ENCODE measurements at regions not wholly inside any gene's neighbourhood (a gene's known extent, or its start where the extent isn't known, plus 50 kb on each side); places are given as distances from the start of the nearest gene placed in this dataset.

DNA sequence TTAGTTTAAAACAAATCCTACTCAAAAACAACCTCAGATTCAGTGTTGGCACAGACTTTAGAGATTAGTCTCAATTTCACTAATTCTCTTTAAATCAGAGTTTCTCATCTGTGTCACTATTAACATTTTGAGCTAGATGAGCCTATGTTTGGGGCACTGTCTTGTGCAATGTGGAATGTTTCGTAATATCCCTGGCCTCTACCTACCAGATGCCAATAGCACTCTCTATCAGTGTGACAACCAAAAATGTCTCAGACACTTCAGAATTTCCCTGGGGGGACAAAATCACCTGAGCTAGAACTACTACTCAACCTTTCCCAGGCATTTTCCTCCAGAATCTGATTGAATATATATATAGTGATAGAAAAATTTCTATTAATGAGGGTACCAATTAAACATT is 465.2 kb upstream of the RGMB start:
- Histone ChIP-seq H4K20me1 (ENCODE audit: insufficient read depth, low read length) (no peaks in the 10 kb centered on the region), H3K14ac (replicated peaks; ENCODE audit: low read depth, low read length) (peak overlapping the region; percentile 87), H4K8ac (ENCODE audit: low read depth in 2 of 2, low read length in 2 of 2) (peak overlapping the region; percentile 25 to 94), H2AFZ (replicated peaks; ENCODE audit: low read length, poor library complexity) (no peak overlapping the region), H3K27ac (ENCODE audit: insufficient read depth, low read length) (peak overlapping the region; percentile 23; the same call in 1 of the 2 replicates), H2BK5ac (ENCODE audit: low read depth, low read length, poor library complexity, severe bottlenecking) (peak overlapping the region; percentile 99), H3K23ac (ENCODE audit: low read depth, low read length) (peak overlapping the region; percentile 83; the same call in 1 of the 2 replicates), H3K79me1 (ENCODE audit: low read depth in 1 of 2, low read length in 2 of 2) (peaks cover 7 to 9% of the 10 kb centered on the region in 2 experiments; a peak in 3 of 4 replicates), H2BK15ac (ENCODE audit: low read depth, low read length) (peak overlapping the region; percentile 65; the same call in 2 of the 3 replicates), H3K4ac (ENCODE audit: low read depth, low read length) (peak overlapping the region; percentile 92), H2AK9ac (replicated peaks; ENCODE audit: low read depth, low read length, poor library complexity) (no peak overlapping the region), H2BK120ac (ENCODE audit: low read depth, low read length) (peak overlapping the region; percentile 93), H3K36me3 (ENCODE audit: control insufficient read depth, insufficient read depth, low read length) (no peaks in the 10 kb centered on the region), H3K56ac (ENCODE audit: extremely low read depth, insufficient read depth, low read length) (peak overlapping the region; percentile 93), H3K9ac (ENCODE audit: low read depth, low read length) (no peak overlapping the region; the same call in 1 of the 2 replicates), H3K4me2 (ENCODE audit: low read depth, low read length) (peak overlapping the region; percentile 58; the same call in 1 of the 2 replicates), H2BK20ac (ENCODE audit: low read depth, low read length) (peak overlapping the region; percentile 95), H3K4me3 (ENCODE audit: insufficient read depth, low read depth, low read length) (no peak overlapping the region), H3K18ac (ENCODE audit: low read depth, low read length) (peak overlapping the region; percentile 88; the same call in 1 of the 2 replicates), H3K9me1 (ENCODE audit: insufficient read depth, low read length) (peaks cover 4% of the 10 kb centered on the region; the same call in 1 of the 2 replicates), H3K27me3 (ENCODE audit: control insufficient read depth, insufficient read depth, low read length) (no peaks in the 10 kb centered on the region), H2AK5ac (ENCODE audit: low read depth, low read length) (peak overlapping the region; percentile 90), H3K4me1 (ENCODE audit: control insufficient read depth, insufficient read depth, low read length) (peaks cover 12% of the 10 kb centered on the region; the same call in 1 of the 2 replicates), H4K5ac (ENCODE audit: low read depth, low read length) (peak overlapping the region; percentile 91; the same call in 1 of the 2 replicates), H3K9me3 (ENCODE audit: control insufficient read depth, insufficient read depth, low read length) (no peaks in the 10 kb centered on the region), H4K91ac (ENCODE audit: insufficient read depth, low read depth, low read length) (peak overlapping the region; percentile 87)
- ATAC-seq (ENCODE audit: low read depth) (no peak; the same call in 1 of the 2 replicates), DNase-seq (no peak)
- intact Hi-C loops (cut with micrococcal nuclease) (no loop called here), in situ Hi-C loops (cut with MboI; ENCODE audit: low sequenced_read_pairs) (no loop called here), dilution Hi-C loops (cut with HindIII; ENCODE audit: low sequenced_read_pairs, unreplicated experiment) (no loop called here)
- no TSS peak for BruUV-seq (replicated peaks)
- ChIA-PET POLR2A (ENCODE audit: unreplicated experiment) (no interaction called here), CTCF (no interaction called here)
- TF ChIP-seq NFE2L2 (IDR thresholded peaks at IDR 0.05; ENCODE audit: low read depth, low read length) (no peak), MAZ (IDR thresholded peaks at IDR 0.05; ENCODE audit: borderline replicate concordance, low read depth, low read length) (no peak), ELK1 (IDR thresholded peaks at IDR 0.05; ENCODE audit: borderline replicate concordance, low read depth, low read length) (no peak), RCOR1 (IDR thresholded peaks at IDR 0.05; ENCODE audit: insufficient replicate concordance, low read length) (no peak), SMC3 (IDR thresholded peaks at IDR 0.05; ENCODE audit: low read depth, low read length) (no peak), CEBPB (IDR thresholded peaks at IDR 0.05; ENCODE audit: low read depth, low read length) (peak; percentile 94), POLR2A (IDR thresholded peaks at IDR 0.05; ENCODE audit: low read depth, low read length) (no peak; the same call in 1 of the 2 replicates), MAFK (IDR thresholded peaks at IDR 0.05; ENCODE audit: low read depth, low read length) (no peak)
- TF ChIP-seq, protein P1, sequence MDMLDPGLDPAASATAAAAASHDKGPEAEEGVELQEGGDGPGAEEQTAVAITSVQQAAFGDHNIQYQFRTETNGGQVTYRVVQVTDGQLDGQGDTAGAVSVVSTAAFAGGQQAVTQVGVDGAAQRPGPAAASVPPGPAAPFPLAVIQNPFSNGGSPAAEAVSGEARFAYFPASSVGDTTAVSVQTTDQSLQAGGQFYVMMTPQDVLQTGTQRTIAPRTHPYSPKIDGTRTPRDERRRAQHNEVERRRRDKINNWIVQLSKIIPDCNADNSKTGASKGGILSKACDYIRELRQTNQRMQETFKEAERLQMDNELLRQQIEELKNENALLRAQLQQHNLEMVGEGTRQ (IDR thresholded peaks at IDR 0.05; ENCODE audit: low read depth, low read length) = no peak
- no CpG with 5 or more reads among the region's 1 CpG for WGBS, 2 experiments (ENCODE audit: extremely low coverage in 2 of 2, insufficient read length in 1 of 2)
